HCT116 (cell line): ENCODE measurements at regions not wholly inside any gene's neighbourhood (a gene's known extent, or its start where the extent isn't known, plus 50 kb on each side); places are given as distances from the start of the nearest gene placed in this dataset.

Experiments used
- ATAC-seq: fragments of 200-7000 bp; cut with Tn5 transposase; 2 replicates; pipeline ENCODE4 v1.9.1; 2020; ENCODE audit warnings: mild to moderate bottlenecking, moderate library complexity
- BruUV-seq: library from RNA; stranded (reverse); fragments of 400-500 nt; replicated peaks from 2 replicates; lab custom pipeline; 2021; lab: Mats Ljungman, UMichigan
- CTCF ChIA-PET: fragments of 300-600 bp; sonication (Branson Sonifier 250); formaldehyde crosslinking; loops from one replicate; lab custom pipeline; 2021; ENCODE audit warnings: antibody characterized with exemption; lab: Charles Lee
- POLR2A ChIA-PET: fragments of 300-600, 350-600 bp; sonication (Branson Sonifier 250); formaldehyde crosslinking; loops from one replicate; lab custom pipeline; 2021; ENCODE audit warnings: antibody characterized with exemption; lab: Charles Lee
- RAD21 ChIA-PET, 2 experiments: fragments of 300-600 bp; sonication (Branson Sonifier 250); formaldehyde crosslinking; loops; one replicate each; lab custom pipeline; 2023; ENCODE audit warnings: low total read pairs in 2 of 2; ENCODE audit not compliant: uncharacterized antibody in 2 of 2, unreplicated experiment in 2 of 2, low non-redundant PET in 1 of 2; lab: Charles Lee
- DNase-seq: peaks from one replicate; pipeline ENCODE4 v3.0.0-alpha.2; 2010; ENCODE audit warnings: low read depth, low spot score
- H2AFZ ChIP-seq: fragments of 200-600 bp; shearing (Covaris generic), sonication (generic); 2 replicates; pipeline ENCODE4 v1.6.1; 2017; ENCODE audit warnings: low read depth, mixed run types, mixed read lengths, antibody characterized with exemption, low read length; ENCODE audit not compliant: poor library complexity, severe bottlenecking
- H3K27ac ChIP-seq: 2 replicates; pipeline ENCODE4 v1.5.1; 2012; ENCODE audit warnings: low read depth, low read length
- H3K27me3 ChIP-seq: fragments of 200-600 bp; sonication (generic); 2 replicates; pipeline ENCODE4 v1.6.1; 2016; ENCODE audit warnings: mixed run types, low read length, mixed read lengths; ENCODE audit not compliant: insufficient read depth
- H3K36me3 ChIP-seq, 2 experiments: fragments of 200-500 bp in 1 of 2; fragments of 200-600 bp in 1 of 2; sonication (Bioruptor generic) in 1 of 2; sonication (generic) in 1 of 2; 2 replicates each; pipeline versions ENCODE4 v1.5.1 to v1.6.1; 2014 to 2016; ENCODE audit warnings: low read length in 2 of 2, inconsistent platforms in 1 of 2, mixed read lengths in 1 of 2, mixed run types in 1 of 2; ENCODE audit not compliant: insufficient read depth in 2 of 2, control insufficient read depth in 1 of 2
- H3K4me1 ChIP-seq, 2 experiments: fragments of 200-600 bp in 1 of 2; sonication (generic) in 1 of 2; 2 replicates each; pipeline versions ENCODE4 v1.5.1 to v1.6.1; 2012 to 2017; ENCODE audit warnings: low read length in 2 of 2, inconsistent platforms in 1 of 2, mild to moderate bottlenecking in 1 of 2, mixed read lengths in 1 of 2, mixed run types in 1 of 2, moderate library complexity in 1 of 2; ENCODE audit not compliant: insufficient read depth in 2 of 2, control insufficient read depth in 1 of 2
- H3K4me2 ChIP-seq: fragments of 200-600 bp; sonication (generic); 2 replicates; pipeline ENCODE4 v1.6.1; 2017; ENCODE audit warnings: mixed run types, low read length, mixed read lengths
- H3K4me3 ChIP-seq, 2 experiments: fragments of 200-600 bp in 1 of 2; sonication (generic) in 1 of 2; replicated peaks in 1 of 2; 2 replicates each; pipeline ENCODE4 v1.5.1; 2011 to 2016; ENCODE audit warnings: low read length in 2 of 2, control low read depth in 1 of 2, low read depth in 1 of 2, mild to moderate bottlenecking in 1 of 2, mixed read lengths in 1 of 2, mixed run types in 1 of 2
- H3K79me2 ChIP-seq: fragments of 200-600 bp; sonication (generic); 2 replicates; pipeline ENCODE4 v1.6.1; 2017; ENCODE audit warnings: mild to moderate bottlenecking, mixed run types, low read length, moderate library complexity, mixed read lengths; ENCODE audit not compliant: insufficient read depth
- H3K9ac ChIP-seq: fragments of 200-600 bp; sonication (generic); 2 replicates; pipeline ENCODE4 v1.6.1; 2016; ENCODE audit warnings: low read length, mixed read lengths
- H3K9me2 ChIP-seq: fragments of 200-600 bp; sonication (generic), shearing (Covaris generic); 2 replicates; pipeline ENCODE4 v1.6.1; 2017; ENCODE audit warnings: mixed run types, mild to moderate bottlenecking, moderate library complexity; ENCODE audit not compliant: insufficient read depth
- H3K9me3 ChIP-seq, 2 experiments: fragments of 200-500 bp in 1 of 2; fragments of 200-600 bp in 1 of 2; sonication (Bioruptor generic) in 1 of 2; sonication (generic) in 1 of 2; 2 replicates each; pipeline ENCODE4 v1.6.1; 2014 to 2017; ENCODE audit warnings: low read length in 2 of 2, mixed read lengths in 2 of 2, inconsistent platforms in 1 of 2, low read depth in 1 of 2, mild to moderate bottlenecking in 1 of 2, mixed run types in 1 of 2, moderate library complexity in 1 of 2; ENCODE audit not compliant: control insufficient read depth in 1 of 2, insufficient read depth in 1 of 2
- H4K20me1 ChIP-seq: fragments of 200-600 bp; sonication (generic), shearing (Covaris generic); 2 replicates; pipeline ENCODE4 v1.6.1; 2017; ENCODE audit warnings: mixed run types, mild to moderate bottlenecking, moderate library complexity; ENCODE audit not compliant: insufficient read depth
- ATF3 ChIP-seq: IDR thresholded peaks from 2 replicates; pipeline ENCODE4 v1.6.1; 2012
- CBX3 ChIP-seq: IDR thresholded peaks from 2 replicates; pipeline ENCODE4 v1.6.1; 2012; ENCODE audit warnings: low read depth
- ELF1 ChIP-seq: IDR thresholded peaks from 2 replicates; pipeline ENCODE4 v1.6.1; 2012; ENCODE audit warnings: low read depth, borderline replicate concordance
- EZH2 ChIP-seq: fragments of 200-600 bp; sonication (generic); IDR thresholded peaks from 2 replicates; pipeline ENCODE4 v1.6.1; 2017; ENCODE audit warnings: antibody characterized with exemption, mixed run types
- EZH2phosphoT487 ChIP-seq: fragments of 200-600 bp; IDR thresholded peaks from 2 replicates; pipeline ENCODE4 v1.6.1; 2018; ENCODE audit warnings: antibody characterized with exemption, borderline replicate concordance
- RAD21 ChIP-seq: IDR thresholded peaks from 2 replicates; pipeline ENCODE4 v1.6.1; 2012; ENCODE audit warnings: low read depth, mild to moderate bottlenecking
- REST ChIP-seq: IDR thresholded peaks from 2 replicates; pipeline ENCODE4 v1.6.1; 2012; ENCODE audit warnings: low read depth
- SRF ChIP-seq: IDR thresholded peaks from 2 replicates; pipeline ENCODE4 v1.6.1; 2012; ENCODE audit warnings: low read depth
- TCF7L2 ChIP-seq: IDR thresholded peaks from 2 replicates; pipeline ENCODE4 v1.7.0; 2011; ENCODE audit warnings: borderline replicate concordance, inconsistent platforms; ENCODE audit not compliant: insufficient read depth, insufficient read length; ENCODE audit errors: extremely low read depth
- YY1 ChIP-seq: IDR thresholded peaks from 2 replicates; pipeline ENCODE4 v1.6.1; 2011; ENCODE audit warnings: low read length, low read depth, moderate library complexity, mild to moderate bottlenecking; ENCODE audit not compliant: insufficient replicate concordance; ENCODE audit errors: extremely low read depth
- ZBTB33 ChIP-seq: IDR thresholded peaks from 2 replicates; pipeline ENCODE4 v1.6.1; 2011; ENCODE audit warnings: mild to moderate bottlenecking, low read length, moderate library complexity; ENCODE audit not compliant: insufficient replicate concordance; ENCODE audit errors: extremely low read depth
- ZNF274 ChIP-seq: fragments of 200-500 bp; sonication (Bioruptor generic); IDR thresholded peaks from 2 replicates; pipeline ENCODE4 v1.6.1; 2014; ENCODE audit warnings: mild to moderate bottlenecking, low read depth, low read length, inconsistent platforms
- intact Hi-C: fragments of 100-400 bp; cut with micrococcal nuclease; formaldehyde crosslinking; loops from 2 replicates; pipeline ENCODE4 v1.10.0; 2022

- TF ChIP-seq SRF (peak; percentile 82; the same call in 1 of the 2 replicates), ZBTB33 (peak; percentile 38), REST (no peak), RAD21 (peak; percentile 29), CBX3 (peak; percentile 98), TCF7L2 (peak; percentile 40)
These were observed 220.0 kb downstream of the KIF20B start (continued) for GRCh38 chr10:89921403-89921802.

GRCh38 chr10:89923661-89924060 is 222.3 kb downstream of the KIF20B start:
- Histone ChIP-seq H3K27ac (no peak overlapping the region), H3K79me2 (no peaks in the 10 kb centered on the region), H3K4me3 (no peak overlapping the region), H3K9me3 (no peaks in the 10 kb centered on the region), H3K4me2 (no peak overlapping the region), H2AFZ (peak overlapping the region; percentile 40), H3K36me3 (no peaks in the 10 kb centered on the region), H3K9ac (no peak overlapping the region), H4K20me1 (no peaks in the 10 kb centered on the region), H3K27me3 (no peaks in the 10 kb centered on the region), H3K4me1 (peaks cover 26 to 54% of the 10 kb centered on the region in 2 experiments), H3K9me2 (no peaks in the 10 kb centered on the region)
- no peak for ATAC-seq
- CTCF ChIA-PET: no interaction called here
- POLR2A ChIA-PET: no interaction called here
- no TSS peak for BruUV-seq
- intact Hi-C loops: no loop called here
- RAD21 ChIA-PET: no interaction called here
- no peak for DNase-seq
- TF ChIP-seq ELF1 (no peak), REST (no peak), ZBTB33 (no peak), ZNF274 (no peak), YY1 (no peak), EZH2phosphoT487 (no peak), EZH2 (no peak), ATF3 (no peak)
